T-helper 2 cell treated with Interferon-gamma antibody and Interleukin-4, amounts not matched to agents 5 μg/mL and 100 μg/mL, for 36 hours (primary cell): ENCODE measurements at regions not wholly inside any gene's neighbourhood (a gene's known extent, or its start where the extent isn't known, plus 50 kb on each side); places are given as distances from the start of the nearest gene placed in this dataset.
"Not testable (repeated sequence)": the region's sequence is repeated elsewhere in the genome, so short reads cannot be mapped to it uniquely, and the experiment has no call there.

Experiments
- DNase-seq: peaks from one replicate; pipeline ENCODE4 v3.0.0; 2021; ENCODE audit warnings: low spot score
- H3K27ac Mint-ChIP-seq: one replicate; pipeline ENCODE4 v1.8.0; 2021; ENCODE audit warnings: mild to moderate bottlenecking, mixed read lengths
- H3K27me3 Mint-ChIP-seq: one replicate; pipeline ENCODE4 v1.8.0; 2021; ENCODE audit warnings: low read depth, mixed read lengths
- H3K36me3 Mint-ChIP-seq: one replicate; pipeline ENCODE4 v1.8.0; 2021; ENCODE audit warnings: low read depth, mixed read lengths
- H3K4me1 Mint-ChIP-seq: one replicate; pipeline ENCODE4 v1.8.0; 2021; ENCODE audit warnings: low read depth, mixed read lengths
- H3K4me3 Mint-ChIP-seq: one replicate; pipeline ENCODE4 v1.8.0; 2022; ENCODE audit warnings: mild to moderate bottlenecking, moderate library complexity, mixed read lengths
- H3K9me3 Mint-ChIP-seq: one replicate; pipeline ENCODE4 v1.8.0; 2021; ENCODE audit warnings: mixed read lengths

- Mint-ChIP-seq H3K4me1 (no peaks in the 10 kb centered on the region), H3K27ac (no peak overlapping the region), H3K4me3 (no peak overlapping the region), H3K36me3 (peaks cover 2% of the 10 kb centered on the region), H3K9me3 (no peaks in the 10 kb centered on the region), H3K27me3 (no peaks in the 10 kb centered on the region)
- DNase-seq, result no peak
These were observed 310.4 kb downstream of the FOXO1 start for GRCh38 chr13:40356011-40356410.

GRCh38 chr13:40356458-40356857 is 310.0 kb downstream of the FOXO1 start:
- H3K4me3 Mint-ChIP-seq, DNase-seq, H3K27me3 Mint-ChIP-seq, H3K36me3 Mint-ChIP-seq, H3K4me1 Mint-ChIP-seq, H3K9me3 Mint-ChIP-seq, H3K27ac Mint-ChIP-seq: not testable (repeated sequence)

GRCh38 chr13:40362502-40362901 is 303.9 kb downstream of the FOXO1 start:
- no peak for DNase-seq
- Mint-ChIP-seq H3K27ac (no peak overlapping the region), H3K36me3 (no peaks in the 10 kb centered on the region), H3K4me3 (no peak overlapping the region), H3K9me3 (no peaks in the 10 kb centered on the region), H3K4me1 (no peaks in the 10 kb centered on the region), H3K27me3 (no peaks in the 10 kb centered on the region)

GRCh38 chr13:40363653-40364052 is 302.8 kb downstream of the FOXO1 start:
- no peaks in the 10 kb centered on the region for H3K36me3 Mint-ChIP-seq
- H3K4me1 Mint-ChIP-seq, result no peaks in the 10 kb centered on the region
- no peaks in the 10 kb centered on the region for H3K9me3 Mint-ChIP-seq
- no peak for DNase-seq
- no peak overlapping the region for H3K4me3 Mint-ChIP-seq
- H3K27ac Mint-ChIP-seq, result no peak overlapping the region
- H3K27me3 Mint-ChIP-seq, result no peaks in the 10 kb centered on the region

- H3K4me1 Mint-ChIP-seq, result peaks cover 9% of the 10 kb centered on the region
- no peak overlapping the region for H3K4me3 Mint-ChIP-seq
- no peaks in the 10 kb centered on the region for H3K27me3 Mint-ChIP-seq
- DNase-seq, result no peak
- H3K36me3 Mint-ChIP-seq, result no peaks in the 10 kb centered on the region
- H3K9me3 Mint-ChIP-seq, result no peaks in the 10 kb centered on the region
- no peak overlapping the region for H3K27ac Mint-ChIP-seq
These were observed 300.3 kb downstream of the FOXO1 start for GRCh38 chr13:40366119-40366518.

- H3K4me1 Mint-ChIP-seq, result peaks cover 19% of the 10 kb centered on the region
- no peaks in the 10 kb centered on the region for H3K36me3 Mint-ChIP-seq
These were observed 298.1 kb downstream of the FOXO1 start for GRCh38 chr13:40368127-40368891.

GRCh38 chr13:40370661-40371060 is 295.8 kb downstream of the FOXO1 start:
- peak overlapping the region; percentile 43 for H3K27ac Mint-ChIP-seq
- H3K27me3 Mint-ChIP-seq, result no peaks in the 10 kb centered on the region
- H3K4me3 Mint-ChIP-seq, result peak overlapping the region; percentile 25
- H3K4me1 Mint-ChIP-seq, result peaks cover 27% of the 10 kb centered on the region
- peaks cover 9% of the 10 kb centered on the region for H3K9me3 Mint-ChIP-seq
- DNase-seq, result no peak
- H3K36me3 Mint-ChIP-seq, result peaks cover 5% of the 10 kb centered on the region

More at GRCh38 chr13:40368127-40368891, 298.1 kb downstream of the FOXO1 start:
- Mint-ChIP-seq H3K27me3 (no peaks in the 10 kb centered on the region), H3K9me3 (peaks cover 4% of the 10 kb centered on the region), H3K4me3 (no peak overlapping the region), H3K27ac (no peak overlapping the region)
- DNase-seq, result no peak

- peak overlapping the region; percentile 45 for H3K4me3 Mint-ChIP-seq
- H3K4me1 Mint-ChIP-seq, result peaks cover 27% of the 10 kb centered on the region
- peak overlapping the region; percentile 43 for H3K27ac Mint-ChIP-seq
- DNase-seq, result no peak
- H3K36me3 Mint-ChIP-seq, result peaks cover 5% of the 10 kb centered on the region
- H3K27me3 Mint-ChIP-seq, result no peaks in the 10 kb centered on the region
- H3K9me3 Mint-ChIP-seq, result peaks cover 9% of the 10 kb centered on the region
These were observed 294.8 kb downstream of the FOXO1 start for GRCh38 chr13:40371531-40372125.

GRCh38 chr13:40373608-40374007 is 292.8 kb downstream of the FOXO1 start:
- not testable (repeated sequence) for H3K9me3 Mint-ChIP-seq, H3K4me3 Mint-ChIP-seq, H3K36me3 Mint-ChIP-seq, H3K27me3 Mint-ChIP-seq
- peak overlapping the region; percentile 79 for H3K27ac Mint-ChIP-seq
- H3K4me1 Mint-ChIP-seq, result peaks cover 30% of the 10 kb centered on the region
- DNase-seq, result peak; percentile 59

GRCh38 chr13:40375489-40376171 is 290.8 kb downstream of the FOXO1 start:
- Mint-ChIP-seq H3K4me3 (no peak overlapping the region), H3K27me3 (no peaks in the 10 kb centered on the region), H3K4me1 (peaks cover 26% of the 10 kb centered on the region), H3K36me3 (peaks cover 5% of the 10 kb centered on the region), H3K27ac (no peak overlapping the region), H3K9me3 (peaks cover 9% of the 10 kb centered on the region)
- no peak for DNase-seq

- no peaks in the 10 kb centered on the region for H3K27me3 Mint-ChIP-seq
- no peak overlapping the region for H3K27ac Mint-ChIP-seq
- peaks cover 19% of the 10 kb centered on the region for H3K4me1 Mint-ChIP-seq
These were observed 290.1 kb downstream of the FOXO1 start for GRCh38 chr13:40376296-40376849.

GRCh38 chr13:40376867-40377535 is 289.4 kb downstream of the FOXO1 start:
- Mint-ChIP-seq H3K27ac (no peak overlapping the region), H3K4me3 (no peak overlapping the region), H3K36me3 (peaks cover 5% of the 10 kb centered on the region), H3K4me1 (peaks cover 18% of the 10 kb centered on the region), H3K9me3 (peaks cover 9% of the 10 kb centered on the region), H3K27me3 (no peaks in the 10 kb centered on the region)
- no peak for DNase-seq

More at GRCh38 chr13:40376296-40376849, 290.1 kb downstream of the FOXO1 start:
- no peak for DNase-seq
- Mint-ChIP-seq H3K4me3 (no peak overlapping the region), H3K9me3 (peaks cover 9% of the 10 kb centered on the region), H3K36me3 (peaks cover 5% of the 10 kb centered on the region)

- Mint-ChIP-seq H3K27ac (no peak overlapping the region), H3K36me3 (peaks cover 5% of the 10 kb centered on the region), H3K4me1 (peaks cover 16% of the 10 kb centered on the region), H3K27me3 (no peaks in the 10 kb centered on the region), H3K4me3 (no peak overlapping the region), H3K9me3 (peaks cover 9% of the 10 kb centered on the region)
- DNase-seq, result no peak
These were observed 288.7 kb downstream of the FOXO1 start for GRCh38 chr13:40377783-40378182.
